Adrenal gland (tissue), 9 donors: ENCODE measurements at regions not wholly inside any gene's neighbourhood (a gene's known extent, or its start where the extent isn't known, plus 50 kb on each side); places are given as distances from the start of the nearest gene placed in this dataset.
A peak's percentile ranks its signal among the peaks of the same experiment; 100 is the strongest.

Experiments
- DNase-seq, 7 donors: peaks; one replicate each; pipeline ENCODE4 v3.0.0-alpha.2; 2019 to 2020
- H3K27ac ChIP-seq, 5 donors: fragments of 200-600 bp; sonication (generic) in 4 of 5; 1 replicate in 3 of 5; 2 replicates in 2 of 5; pipeline versions ENCODE4 v1.5.1 to v1.8.0; 2016 to 2020; ENCODE audit warnings: mild to moderate bottlenecking in 1 of 5
- H3K27me3 ChIP-seq: fragments of 200-600 bp; 2 replicates; pipeline ENCODE4 v1.8.0; 2021
- H3K36me3 ChIP-seq, 2 donors: fragments of 200-600 bp; replicated peaks in 1 of 2; 1 replicate in 1 of 2; 2 replicates in 1 of 2; pipeline versions ENCODE4 v1.5.1 to v1.8.0; 2018 to 2022
- H3K4me1 ChIP-seq, 2 donors: fragments of 200-600 bp; replicated peaks in 1 of 2; 1 replicate in 1 of 2; 2 replicates in 1 of 2; pipeline versions ENCODE4 v1.5.1 to v1.8.0; 2018 to 2021
- H3K4me3 ChIP-seq, 4 donors: fragments of 200-600 bp; sonication (generic) in 3 of 4; one replicate each; pipeline ENCODE4 v1.5.1; 2016 to 2018
- H3K9me3 ChIP-seq, 3 donors: fragments of 200-600 bp; sonication (generic) in 1 of 3; replicated peaks in 1 of 3; 1 replicate in 2 of 3; 2 replicates in 1 of 3; pipeline versions ENCODE4 v1.5.1 to v1.8.0; 2016 to 2021
- CTCF ChIP-seq, 6 experiments: fragments of 450-650 bp in 4 of 6; fragments of 200-600 bp in 2 of 6; sonication (generic) in 1 of 6; IDR thresholded peaks; 1 replicate in 5 of 6; 2 replicates in 1 of 6; pipeline versions ENCODE4 v1.5.1 to v1.8.0; 2016 to 2021; ENCODE audit warnings: antibody characterized with exemption in 6 of 6, mild to moderate bottlenecking in 2 of 6, moderate library complexity in 1 of 6
- POLR2A ChIP-seq, 2 donors: fragments of 450-650 bp; IDR thresholded peaks; one replicate each; pipeline ENCODE4 v1.6.1; 2017; ENCODE audit warnings: antibody characterized with exemption in 2 of 2, mild to moderate bottlenecking in 2 of 2, moderate library complexity in 1 of 2
- WGBS, 4 donors: extraction: QIAGEN DNeasy Blood & Tissue Kit in 2 of 4; methylation state at CpG; one replicate each; pipeline versions ENCODE4 v1.1.5 to v1.1.7; 2013 to 2017; 5-methylcytosine and 5-hydroxymethylcytosine counted together
- intact Hi-C, 2 donors: fragments of 100-400 bp; cut with DNase I; formaldehyde crosslinking; loops; one replicate each; pipeline versions ENCODE4 v1.14.1 to v1.15.0; 2022 to 2023
- donor health status: healthy with polysubstance abuse.
- donor health status: Bipolar disorder and iron deficiency.
- donor health status: DM: yes; HTN: yes; CAD: no.
- donor health status: DM: no; HTN: no; CAD: no.
- donor health status: DM: no; HTN: no; CAD: no.

- no peak for DNase-seq
- no peak overlapping the region for H3K27ac ChIP-seq
- no peaks in the 10 kb centered on the region for H3K36me3 ChIP-seq
- peaks cover 0 to 3% of the 10 kb centered on the region in 2 donors for H3K4me1 ChIP-seq
- WGBS, 4 donors: 89 to 92% (median 91%) methylated on average over 17 of the region's 17 CpGs
- H3K9me3 ChIP-seq: no peaks in the 10 kb centered on the region
- no peaks in the 10 kb centered on the region for H3K27me3 ChIP-seq
- intact Hi-C loops: no loop called here
- no peak for TF ChIP-seq POLR2A (IDR thresholded peaks at IDR 0.05)
- TF ChIP-seq CTCF (IDR thresholded peaks at IDR 0.05): no peak
- H3K4me3 ChIP-seq: no peak overlapping the region
Measured at GRCh38 chr21:43342301-43342881, 84.5 kb downstream of the SIK1 start.

- H3K4me3 ChIP-seq: no peak overlapping the region
- H3K27me3 ChIP-seq: no peaks in the 10 kb centered on the region
- H3K27ac ChIP-seq: no peak overlapping the region
- no peak for DNase-seq
- TF ChIP-seq POLR2A (IDR thresholded peaks at IDR 0.05) (no peak), CTCF (IDR thresholded peaks at IDR 0.05) (no peak)
- WGBS, 4 donors: 84 to 92% (median 85%) methylated on average over 4 to 25 of the region's 25 CpGs; no CpG with 5 or more reads in 1 of the 4 donors
- peaks cover 0 to 3% of the 10 kb centered on the region in 2 donors for H3K4me1 ChIP-seq
- H3K36me3 ChIP-seq: no peaks in the 10 kb centered on the region
- H3K9me3 ChIP-seq: no peaks in the 10 kb centered on the region
- intact Hi-C loops: no loop called here
Measured at GRCh38 chr21:43341378-43342161, 85.4 kb downstream of the SIK1 start.

GRCh38 chr21:43340491-43341377, 86.2 kb downstream of the SIK1 start:
- Histone ChIP-seq H3K9me3 (no peaks in the 10 kb centered on the region), H3K36me3 (no peaks in the 10 kb centered on the region), H3K4me1 (peaks cover 0 to 3% of the 10 kb centered on the region in 2 donors), H3K27ac (no peak overlapping the region), H3K27me3 (no peaks in the 10 kb centered on the region), H3K4me3 (no peak overlapping the region)
- peak in 5 of 7 donors; percentile 54 to 83 (median 64) for DNase-seq
- 61 to 69% (median 68%) methylated on average over 21 to 29 of the region's 29 CpGs for WGBS, 4 donors
- TF ChIP-seq CTCF (IDR thresholded peaks at IDR 0.05) (no peak), POLR2A (IDR thresholded peaks at IDR 0.05) (no peak)
- intact Hi-C loops: no loop called here

- no peak for TF ChIP-seq CTCF (IDR thresholded peaks at IDR 0.05)
- no peak for TF ChIP-seq POLR2A (IDR thresholded peaks at IDR 0.05)
- WGBS, 4 donors: 75 to 89% (median 83%) methylated on average over 8 to 16 of the region's 16 CpGs
- peak in 5 of 7 donors; percentile 28 to 82 (median 49) for DNase-seq
- Histone ChIP-seq H3K4me3 (no peak overlapping the region), H3K27ac (peak overlapping the region in 1 of 5 donors; percentile 22), H3K4me1 (peaks cover 0 to 3% of the 10 kb centered on the region in 2 donors), H3K9me3 (no peaks in the 10 kb centered on the region), H3K36me3 (no peaks in the 10 kb centered on the region), H3K27me3 (no peaks in the 10 kb centered on the region)
- intact Hi-C loops: no loop called here
Measured at GRCh38 chr21:43339668-43340067, 87.3 kb downstream of the SIK1 start.
